ENCODE measurements at regions not wholly inside any gene's neighbourhood (a gene's known extent, or its start where the extent isn't known, plus 50 kb on each side); places are given as distances from the start of the nearest gene placed in this dataset.
A peak's percentile ranks its signal among the peaks of the same experiment; 100 is the strongest.

DNA sequence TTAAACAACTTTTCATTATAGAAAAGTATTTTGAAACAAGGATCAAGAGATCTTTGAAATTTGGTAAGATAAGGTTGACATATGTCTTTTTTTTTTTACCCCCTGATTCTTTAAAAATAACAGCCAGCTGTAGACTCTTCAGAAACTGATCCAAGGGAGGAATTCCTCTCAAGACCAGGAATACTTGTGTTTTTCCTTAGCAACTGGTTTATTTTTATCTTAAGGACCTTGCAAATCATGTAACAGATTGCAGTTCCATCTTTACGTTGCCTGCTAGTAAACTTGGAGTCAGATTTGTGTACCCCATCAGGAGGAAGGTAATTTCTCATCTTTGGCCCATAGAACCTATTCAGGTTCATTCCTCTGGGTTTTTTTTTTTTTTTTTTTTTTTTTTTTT, 71.6 kb downstream of the BOLA3 start:
- TF ChIP-seq, protein P1, sequence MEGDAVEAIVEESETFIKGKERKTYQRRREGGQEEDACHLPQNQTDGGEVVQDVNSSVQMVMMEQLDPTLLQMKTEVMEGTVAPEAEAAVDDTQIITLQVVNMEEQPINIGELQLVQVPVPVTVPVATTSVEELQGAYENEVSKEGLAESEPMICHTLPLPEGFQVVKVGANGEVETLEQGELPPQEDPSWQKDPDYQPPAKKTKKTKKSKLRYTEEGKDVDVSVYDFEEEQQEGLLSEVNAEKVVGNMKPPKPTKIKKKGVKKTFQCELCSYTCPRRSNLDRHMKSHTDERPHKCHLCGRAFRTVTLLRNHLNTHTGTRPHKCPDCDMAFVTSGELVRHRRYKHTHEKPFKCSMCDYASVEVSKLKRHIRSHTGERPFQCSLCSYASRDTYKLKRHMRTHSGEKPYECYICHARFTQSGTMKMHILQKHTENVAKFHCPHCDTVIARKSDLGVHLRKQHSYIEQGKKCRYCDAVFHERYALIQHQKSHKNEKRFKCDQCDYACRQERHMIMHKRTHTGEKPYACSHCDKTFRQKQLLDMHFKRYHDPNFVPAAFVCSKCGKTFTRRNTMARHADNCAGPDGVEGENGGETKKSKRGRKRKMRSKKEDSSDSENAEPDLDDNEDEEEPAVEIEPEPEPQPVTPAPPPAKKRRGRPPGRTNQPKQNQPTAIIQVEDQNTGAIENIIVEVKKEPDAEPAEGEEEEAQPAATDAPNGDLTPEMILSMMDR (IDR thresholded peaks at IDR 0.05; ENCODE audit: extremely low read depth, missing control alignments), result no peak
- DNase-seq (ENCODE audit: low spot score), result no peak

DNA sequence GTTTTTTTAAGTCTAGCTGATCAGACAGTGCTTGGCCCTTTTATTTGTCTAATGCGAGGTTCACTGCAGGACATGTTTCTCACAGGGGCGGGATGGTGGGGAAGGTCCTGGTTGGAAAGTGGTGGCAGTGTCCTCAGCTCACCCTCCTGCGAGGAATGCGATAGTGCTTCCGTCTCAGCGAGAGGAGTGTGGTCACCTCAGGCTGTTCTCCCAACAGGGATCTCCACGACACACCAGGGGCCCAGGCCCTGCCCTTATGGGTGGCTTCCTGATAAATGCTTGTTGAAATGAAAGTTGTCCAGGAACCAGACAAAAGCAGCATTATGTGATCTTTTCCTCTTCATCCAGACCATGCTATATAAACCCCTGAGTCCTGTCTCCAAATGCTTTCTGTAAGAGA, 70.1 kb downstream of the BOLA3 start:
- no peak for DNase-seq (ENCODE audit: low spot score)
- TF ChIP-seq, protein P1 (IDR thresholded peaks at IDR 0.05; ENCODE audit: extremely low read depth, missing control alignments), result no peak

DNA sequence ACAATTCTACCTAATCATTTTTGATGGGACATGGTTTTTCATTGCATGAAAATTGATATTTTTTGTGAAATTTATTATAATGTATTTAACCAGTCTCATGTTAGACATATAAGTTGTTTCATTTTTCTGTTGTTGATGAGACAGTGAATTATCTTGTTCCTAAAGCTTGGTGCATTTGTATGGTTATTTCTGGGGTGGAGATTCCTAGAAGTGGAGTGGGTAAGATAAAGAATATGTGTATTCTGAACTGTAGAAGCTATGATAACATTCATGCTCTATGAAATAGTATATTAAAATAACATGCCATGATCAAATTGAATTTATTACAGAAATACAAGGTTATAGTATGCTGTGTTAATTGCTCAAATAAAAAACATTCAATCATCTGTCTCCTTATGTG, 69.2 kb downstream of the BOLA3 start:
- no peak for DNase-seq (ENCODE audit: low spot score)
- TF ChIP-seq, protein P1 (IDR thresholded peaks at IDR 0.05; ENCODE audit: extremely low read depth, missing control alignments), result no peak

DNA sequence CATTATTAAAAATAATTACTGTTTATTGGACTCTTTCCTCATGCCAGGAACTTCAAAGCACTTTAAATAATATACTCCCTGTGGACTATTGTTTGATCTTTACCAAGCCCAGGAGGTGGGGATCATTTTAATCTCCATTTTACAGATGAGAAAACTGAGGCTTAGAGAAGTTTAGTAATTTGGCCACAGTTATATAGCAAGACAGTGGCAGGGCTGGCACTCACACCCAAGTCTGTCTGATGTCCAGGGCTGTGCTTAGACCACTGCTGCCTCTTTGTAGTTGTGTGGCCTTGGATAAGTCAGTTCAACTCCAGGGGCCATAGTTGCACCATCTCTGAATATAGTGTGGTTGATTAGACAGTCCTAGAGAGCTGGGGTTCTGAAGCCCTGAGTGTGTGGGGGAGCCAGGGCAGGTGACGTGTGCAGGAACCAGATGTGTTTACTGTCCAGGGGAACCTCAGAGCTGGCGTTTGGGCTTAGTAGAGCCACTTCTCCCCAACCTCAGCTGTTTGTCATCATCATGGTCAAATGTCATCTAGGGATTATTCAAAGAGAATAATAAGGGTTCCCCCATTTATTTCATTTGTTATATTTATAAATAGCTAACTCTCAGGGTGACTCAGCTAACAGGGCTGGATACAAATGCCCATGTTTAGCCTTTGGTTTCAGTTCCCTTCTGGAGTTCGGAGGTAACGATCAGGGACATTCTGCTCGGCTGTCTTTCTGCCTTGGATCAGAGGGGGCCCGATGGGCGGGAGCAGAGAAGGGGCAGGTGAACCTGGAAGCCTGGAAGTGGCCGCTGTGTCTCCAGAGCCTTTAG, 68.0 kb downstream of the BOLA3 start:
- DNase-seq (ENCODE audit: low spot score), result peak; percentile 74
- TF ChIP-seq, protein P1 (IDR thresholded peaks at IDR 0.05; ENCODE audit: extremely low read depth, missing control alignments), result no peak

DNA sequence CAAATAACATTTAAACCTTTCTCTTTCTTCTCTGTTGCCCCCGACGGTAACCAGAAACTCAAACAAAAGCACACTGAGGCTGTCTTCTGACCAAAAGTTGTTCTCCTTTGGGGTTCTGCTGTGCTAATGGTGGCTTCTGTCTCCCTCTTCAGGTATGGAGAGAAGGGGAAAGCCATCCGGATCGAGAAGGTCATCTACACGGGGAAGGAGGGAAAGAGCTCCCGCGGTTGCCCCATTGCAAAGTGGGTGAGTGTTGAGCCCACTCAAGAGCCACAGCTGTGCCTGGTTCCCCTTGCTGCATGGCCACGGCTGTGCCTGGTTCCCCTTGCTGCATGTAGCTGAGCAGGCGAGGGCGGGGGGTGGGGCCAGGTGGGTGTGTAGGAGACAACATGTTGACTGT, 67.4 kb downstream of the BOLA3 start:
- TF ChIP-seq, protein P1 (IDR thresholded peaks at IDR 0.05; ENCODE audit: extremely low read depth, missing control alignments), result no peak
- no peak for DNase-seq (ENCODE audit: low spot score)

DNA sequence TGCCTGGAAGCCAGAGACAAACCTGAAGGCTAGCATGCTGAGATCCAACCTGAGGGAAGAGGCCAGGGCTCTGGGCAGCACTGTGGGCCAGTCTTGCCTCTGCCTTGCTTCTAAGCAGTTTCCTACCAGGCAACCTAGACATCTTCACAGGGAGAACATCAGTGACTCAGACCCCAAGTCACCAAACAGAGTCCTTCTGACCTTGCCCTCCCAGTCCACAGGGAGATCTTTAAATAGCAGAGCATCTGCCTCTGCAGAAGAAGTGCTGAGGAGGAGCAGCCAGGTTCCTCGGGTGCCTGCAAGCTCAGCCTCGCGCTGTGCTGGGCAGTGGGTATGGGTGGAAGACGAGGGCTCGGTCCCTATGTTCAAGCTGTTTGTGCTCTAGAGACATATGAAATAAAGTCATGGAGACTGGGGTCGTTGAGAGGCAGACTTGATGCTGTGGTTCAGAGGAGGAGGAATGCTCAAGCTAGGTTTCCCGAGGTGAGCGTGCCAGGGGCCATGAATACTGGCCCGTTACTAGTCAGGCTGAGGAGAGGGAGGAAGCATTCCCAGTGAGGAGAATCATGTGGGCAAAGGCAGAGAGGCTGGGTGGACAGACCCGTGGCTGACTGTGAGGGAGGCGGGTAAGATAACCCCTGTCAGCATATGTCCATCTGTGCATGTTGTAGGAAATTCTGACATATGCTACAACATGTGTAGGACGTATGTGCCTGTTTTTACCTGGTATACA, 66.5 kb downstream of the BOLA3 start:
- no peak for DNase-seq (ENCODE audit: low spot score)

DNA sequence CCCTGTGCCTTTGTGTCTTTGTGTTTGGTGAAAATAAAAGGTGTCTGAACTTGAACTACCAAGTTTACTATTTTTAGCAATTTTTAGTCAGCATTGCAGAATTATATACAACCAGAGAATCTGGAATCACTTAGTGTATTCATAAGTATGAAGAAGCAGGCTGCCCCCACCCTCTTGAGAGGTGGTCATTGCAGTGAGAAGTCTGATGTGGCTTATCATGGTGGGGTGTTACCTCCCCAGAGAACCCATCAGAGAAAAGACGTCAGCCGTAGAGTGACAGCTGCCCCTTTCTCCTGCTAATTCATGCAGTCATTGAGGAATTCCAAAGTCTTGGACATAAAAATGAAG, 66.0 kb downstream of the BOLA3 start:
- no peak for DNase-seq (ENCODE audit: low spot score)
- TF ChIP-seq, protein P1 (IDR thresholded peaks at IDR 0.05; ENCODE audit: extremely low read depth, missing control alignments), result no peak

More for the DNA sequence above, 66.5 kb downstream of the BOLA3 start:
- TF ChIP-seq, protein P1 (IDR thresholded peaks at IDR 0.05; ENCODE audit: extremely low read depth, missing control alignments), result no peak
